K562 (cell line): ENCODE measurements at regions not wholly inside any gene's neighbourhood (a gene's known extent, or its start where the extent isn't known, plus 50 kb on each side); places are given as distances from the start of the nearest gene placed in this dataset.

Source experiments
- ATAC-seq: fragments of 200-7000 bp; cut with Tn5 transposase; 3 replicates; pipeline ENCODE4 v1.9.1; 2020; ENCODE audit warnings: moderate library complexity
- BruUV-seq: library from RNA; stranded (reverse); fragments of 400-500 nt; replicated peaks from 2 replicates; lab custom pipeline; 2021; lab: Mats Ljungman, UMichigan
- CTCF ChIA-PET: fragments of 300-600 bp; formaldehyde crosslinking; extraction: SDS; loops from one replicate; lab custom pipeline; 2021; ENCODE audit warnings: low intra/inter-chr PET ratio; lab: Yijun Ruan, JAX
- POLR2A ChIA-PET: fragments of 300-600, 350-650 bp; sonication (Branson Sonifier 250); formaldehyde crosslinking; extraction: SDS; loops from one replicate; lab custom pipeline; 2021; ENCODE audit warnings: antibody characterized with exemption, inconsistent platforms; lab: Yijun Ruan, JAX
- DNase-seq, 4 experiments: peaks; one replicate each; pipeline versions ENCODE4 v3.0.0 to v3.0.0-alpha.2; 2011 to 2018; ENCODE audit warnings: low spot score in 3 of 4, mixed read lengths in 3 of 4; ENCODE audit errors: extremely low read depth in 1 of 4
- FAIRE-seq: peaks from 2 replicates; lab custom pipeline; 2011; peaks lifted over from hg19 to GRCh38; lab: Jason Lieb, UNC
- H2AFZ ChIP-seq: 2 replicates; pipeline ENCODE4 v1.6.0; 2011; ENCODE audit warnings: low read depth, low read length, control low read depth, inconsistent platforms
- H3K27ac ChIP-seq: fragments of 200-600 bp; 3 replicates; pipeline ENCODE4 v1.8.0; 2011; ENCODE audit warnings: low read depth, mild to moderate bottlenecking, control low read depth, inconsistent platforms, low read length, moderate library complexity, mixed read lengths; ENCODE audit errors: extremely low read depth
- H3K27me3 ChIP-seq, 2 experiments: fragments of 300-600 bp in 1 of 2; 2 replicates in 1 of 2; 3 replicates in 1 of 2; pipeline versions ENCODE4 v1.6.0 to v1.8.0; 2011; ENCODE audit warnings: inconsistent platforms in 2 of 2, low read length in 2 of 2, mild to moderate bottlenecking in 1 of 2, mixed read lengths in 1 of 2, moderate library complexity in 1 of 2; ENCODE audit not compliant: control insufficient read depth in 2 of 2, insufficient read depth in 2 of 2
- H3K36me3 ChIP-seq: fragments of 300-600 bp; 3 replicates; pipeline ENCODE4 v1.8.0; 2011; ENCODE audit warnings: mild to moderate bottlenecking, low read length, inconsistent platforms; ENCODE audit not compliant: control insufficient read depth, insufficient read depth
- H3K4me1 ChIP-seq, 2 experiments: fragments of 200-600 bp in 1 of 2; replicated peaks in 1 of 2; 2 replicates in 1 of 2; 3 replicates in 1 of 2; pipeline versions ENCODE4 v1.5.1 to v1.8.0; 2011; ENCODE audit warnings: inconsistent platforms in 2 of 2, low read length in 2 of 2, mild to moderate bottlenecking in 1 of 2, mixed read lengths in 1 of 2, moderate library complexity in 1 of 2; ENCODE audit not compliant: control insufficient read depth in 2 of 2, insufficient read depth in 2 of 2
- H3K4me2 ChIP-seq: 2 replicates; pipeline ENCODE4 v1.6.1; 2011; ENCODE audit warnings: low read length, control low read depth, inconsistent platforms, mixed read lengths; ENCODE audit not compliant: insufficient read depth
- H3K4me3 ChIP-seq: fragments of 200-600 bp; sonication (generic), shearing (Covaris generic); 2 replicates; pipeline ENCODE4 v1.5.1; 2016; ENCODE audit warnings: control low read depth, inconsistent platforms
- H3K79me2 ChIP-seq: fragments of 200-600 bp; 3 replicates; pipeline ENCODE4 v1.8.0; 2011; ENCODE audit warnings: low read length, inconsistent platforms; ENCODE audit not compliant: control insufficient read depth, insufficient read depth
- H3K9ac ChIP-seq, 2 experiments: 2 replicates each; pipeline versions ENCODE4 v1.6.0 to v1.6.1; 2011; ENCODE audit warnings: low read depth in 2 of 2, low read length in 2 of 2, control low read depth in 1 of 2, inconsistent platforms in 1 of 2, mild to moderate bottlenecking in 1 of 2, mixed read lengths in 1 of 2; ENCODE audit not compliant: insufficient read depth in 1 of 2
- H3K9me1 ChIP-seq: one replicate; pipeline ENCODE4 v1.6.0; 2011; ENCODE audit warnings: inconsistent platforms, mild to moderate bottlenecking, low read length, moderate library complexity; ENCODE audit not compliant: control insufficient read depth, insufficient read depth
- H3K9me3 ChIP-seq: replicated peaks from 2 replicates; pipeline ENCODE4 v1.5.1; 2011; ENCODE audit warnings: low read depth, low read length, inconsistent platforms; ENCODE audit not compliant: control insufficient read depth, insufficient read depth
- H4K20me1 ChIP-seq: replicated peaks from 2 replicates; pipeline ENCODE4 v1.6.1; 2011; ENCODE audit warnings: low read length, inconsistent platforms, mixed read lengths; ENCODE audit not compliant: control insufficient read depth, insufficient read depth
- CHAMP1 ChIP-seq: fragments of 450-650 bp; IDR thresholded peaks from 2 replicates; pipeline ENCODE4 v1.6.1; 2016; ENCODE audit warnings: mild to moderate bottlenecking
- E2F4 ChIP-seq: sonication (generic); formaldehyde crosslinking; IDR thresholded peaks from 2 replicates; pipeline ENCODE4 v1.8.0; 2022; ENCODE audit warnings: mild to moderate bottlenecking, low read depth, missing genetic modification reagents
- EGR1 ChIP-seq: fragments of 450-650 bp; conservative IDR thresholded peaks from 2 replicates; pipeline ENCODE4 v1.6.1; 2017; ENCODE audit warnings: mild to moderate bottlenecking
- ETS2 ChIP-seq: IDR thresholded peaks from 2 replicates; pipeline ENCODE4 v1.6.1; 2016; ENCODE audit warnings: borderline replicate concordance, missing genetic modification characterization, mild to moderate bottlenecking, moderate library complexity, missing compliant biosample characterization; ENCODE audit not compliant: poor library complexity, severe bottlenecking
- HDAC1 ChIP-seq, 2 experiments: fragments of 450-650 bp; IDR thresholded peaks; 2 replicates each; pipeline ENCODE4 v1.6.1; 2016 to 2017; ENCODE audit warnings: inconsistent platforms in 1 of 2, mild to moderate bottlenecking in 1 of 2, moderate library complexity in 1 of 2
- MTA3 ChIP-seq: fragments of 450-650 bp; formaldehyde crosslinking; IDR thresholded peaks from 2 replicates; pipeline ENCODE4 v1.6.1; 2017; ENCODE audit warnings: mild to moderate bottlenecking, borderline replicate concordance
- RAD21 ChIP-seq, 2 experiments: fragments of 250-450 bp in 1 of 2; fragments of 450-650 bp in 1 of 2; sonication (Bioruptor Pico) in 1 of 2; formaldehyde crosslinking in 1 of 2; IDR thresholded peaks in 1 of 2; conservative IDR thresholded peaks in 1 of 2; 2 replicates each; pipeline versions ENCODE4 v1.4.0 to v1.8.0; 2020 to 2022; ENCODE audit warnings: mild to moderate bottlenecking in 2 of 2, moderate library complexity in 1 of 2
- RB1 ChIP-seq: fragments of 450-650 bp; IDR thresholded peaks from 2 replicates; pipeline ENCODE4 v1.6.1; 2017; ENCODE audit warnings: low read depth, mild to moderate bottlenecking
- ZBTB17 ChIP-seq: fragments of 450-650 bp; formaldehyde crosslinking; IDR thresholded peaks from 2 replicates; pipeline ENCODE4 v1.4.0; 2020; ENCODE audit warnings: mild to moderate bottlenecking
- WGBS: fragments of 100-300 bp; shearing (Covaris generic); methylation state at CpG from one replicate; pipeline ENCODE4 v1.1.6; 2016; ENCODE audit warnings: low coverage, mixed read lengths; ENCODE audit not compliant: insufficient coverage; ENCODE audit errors: missing lambda C conversion rate; 5-methylcytosine and 5-hydroxymethylcytosine counted together
- in situ Hi-C: fragments of 300-500 bp; cut with MboI; formaldehyde crosslinking; loops from 4 replicates; pipeline ENCODE4 v1.15.0; 2018; ENCODE audit warnings: inconsistent platforms, mixed read lengths
- intact Hi-C: fragments of 100-400 bp; cut with micrococcal nuclease; formaldehyde crosslinking; loops from 2 replicates; pipeline ENCODE4 v1.14.2; 2022
- TF ChIP-seq, protein P1 (sequence below): fragments of 200-800 bp; sonication (Bioruptor generic); IDR thresholded peaks from 2 replicates; pipeline ENCODE4 v1.6.1; 2017; ENCODE audit warnings: missing genetic modification characterization, missing compliant biosample characterization
- TF ChIP-seq, protein P2 (sequence below), 3 experiments: fragments of 200-800 bp in 1 of 3; sonication (Bioruptor generic) in 1 of 3; sonication (generic) in 1 of 3; formaldehyde crosslinking in 1 of 3; IDR thresholded peaks; 2 replicates each; pipeline versions ENCODE4 v1.6.1 to v1.8.0; 2016 to 2022; ENCODE audit warnings: mild to moderate bottlenecking in 2 of 3, missing compliant biosample characterization in 2 of 3, missing genetic modification characterization in 2 of 3, missing genetic modification reagents in 1 of 3
- TF ChIP-seq, protein P3 (sequence below), 2 experiments: IDR thresholded peaks in 1 of 2; conservative IDR thresholded peaks in 1 of 2; 2 replicates each; pipeline ENCODE4 v1.6.1; 2016; ENCODE audit warnings: low read depth in 2 of 2, mild to moderate bottlenecking in 1 of 2, missing compliant biosample characterization in 1 of 2, missing genetic modification characterization in 1 of 2, moderate library complexity in 1 of 2

DNA sequence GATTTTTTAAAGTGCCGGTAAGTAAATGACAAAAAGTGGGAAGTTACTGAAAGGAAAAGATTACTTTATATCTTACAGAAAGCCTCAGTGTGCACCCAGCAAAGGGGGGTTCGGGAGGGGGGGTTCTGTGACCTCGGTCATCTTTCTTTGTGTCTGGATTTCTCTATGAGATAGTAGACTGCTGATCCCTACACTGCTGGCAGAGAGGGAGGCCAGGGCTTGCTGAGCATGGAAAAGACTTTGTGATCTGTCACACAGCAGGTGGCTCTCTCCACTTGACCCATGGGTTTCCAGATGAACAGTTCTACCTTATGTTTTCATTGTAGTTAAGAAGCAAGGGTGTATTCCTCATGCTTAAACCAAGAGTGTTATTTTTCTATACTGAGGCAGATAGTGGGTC, 475.6 kb downstream of the PCDH10 start:
- BruUV-seq, result no TSS peak
- no peaks in the 10 kb centered on the region for H3K9me1 ChIP-seq
- H2AFZ ChIP-seq, result no peak overlapping the region
- WGBS, result 0% methylated on average over 3 of the region's 3 CpGs
- H3K27ac ChIP-seq, result no peak overlapping the region; the same call in 2 of the 3 replicates
- no peak overlapping the region for H3K9ac ChIP-seq
- H3K4me3 ChIP-seq, result no peak overlapping the region
- no peaks in the 10 kb centered on the region for H4K20me1 ChIP-seq
- ChIA-PET CTCF (no interaction called here), POLR2A (no interaction called here)
- ATAC-seq (peak; percentile 83), DNase-seq (peak in 2 of 4 experiments; percentile 14 to 50), FAIRE-seq (no peak)
- H3K27me3 ChIP-seq, result no peaks in the 10 kb centered on the region
- no peaks in the 10 kb centered on the region for H3K4me1 ChIP-seq
- intact Hi-C loops (no loop called here), in situ Hi-C loops (no loop called here)
- H3K36me3 ChIP-seq, result no peaks in the 10 kb centered on the region
- H3K79me2 ChIP-seq, result no peaks in the 10 kb centered on the region
- H3K4me2 ChIP-seq, result no peak overlapping the region
- H3K9me3 ChIP-seq, result no peaks in the 10 kb centered on the region
- TF ChIP-seq, protein P1, sequence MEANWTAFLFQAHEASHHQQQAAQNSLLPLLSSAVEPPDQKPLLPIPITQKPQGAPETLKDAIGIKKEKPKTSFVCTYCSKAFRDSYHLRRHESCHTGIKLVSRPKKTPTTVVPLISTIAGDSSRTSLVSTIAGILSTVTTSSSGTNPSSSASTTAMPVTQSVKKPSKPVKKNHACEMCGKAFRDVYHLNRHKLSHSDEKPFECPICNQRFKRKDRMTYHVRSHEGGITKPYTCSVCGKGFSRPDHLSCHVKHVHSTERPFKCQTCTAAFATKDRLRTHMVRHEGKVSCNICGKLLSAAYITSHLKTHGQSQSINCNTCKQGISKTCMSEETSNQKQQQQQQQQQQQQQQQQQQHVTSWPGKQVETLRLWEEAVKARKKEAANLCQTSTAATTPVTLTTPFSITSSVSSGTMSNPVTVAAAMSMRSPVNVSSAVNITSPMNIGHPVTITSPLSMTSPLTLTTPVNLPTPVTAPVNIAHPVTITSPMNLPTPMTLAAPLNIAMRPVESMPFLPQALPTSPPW (CRISPR knock-in tag), result peak; percentile 84
- TF ChIP-seq ZBTB17 (CRISPR knock-in tag), result peak; percentile 96
- no peak for TF ChIP-seq E2F4 (CRISPR knock-in tag)
- TF ChIP-seq ETS2, result no peak
- TF ChIP-seq CHAMP1, result no peak
- TF ChIP-seq, protein P2, sequence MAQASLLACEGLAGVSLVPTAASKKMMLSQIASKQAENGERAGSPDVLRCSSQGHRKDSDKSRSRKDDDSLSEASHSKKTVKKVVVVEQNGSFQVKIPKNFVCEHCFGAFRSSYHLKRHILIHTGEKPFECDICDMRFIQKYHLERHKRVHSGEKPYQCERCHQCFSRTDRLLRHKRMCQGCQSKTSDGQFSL (CRISPR knock-in tag; IDR thresholded peaks at IDR 0.05), result no peak
- TF ChIP-seq, protein P2 (tag; IDR thresholded peaks at IDR 0.05), result no peak
- peak; percentile 18 to 53; a peak in 2 of 4 replicates for TF ChIP-seq RAD21 (CRISPR knock-in tag; conservative IDR thresholded peaks at IDR 0.05 in 1 of 2, IDR thresholded peaks at IDR 0.05 in 1 of 2)
- TF ChIP-seq, protein P3, sequence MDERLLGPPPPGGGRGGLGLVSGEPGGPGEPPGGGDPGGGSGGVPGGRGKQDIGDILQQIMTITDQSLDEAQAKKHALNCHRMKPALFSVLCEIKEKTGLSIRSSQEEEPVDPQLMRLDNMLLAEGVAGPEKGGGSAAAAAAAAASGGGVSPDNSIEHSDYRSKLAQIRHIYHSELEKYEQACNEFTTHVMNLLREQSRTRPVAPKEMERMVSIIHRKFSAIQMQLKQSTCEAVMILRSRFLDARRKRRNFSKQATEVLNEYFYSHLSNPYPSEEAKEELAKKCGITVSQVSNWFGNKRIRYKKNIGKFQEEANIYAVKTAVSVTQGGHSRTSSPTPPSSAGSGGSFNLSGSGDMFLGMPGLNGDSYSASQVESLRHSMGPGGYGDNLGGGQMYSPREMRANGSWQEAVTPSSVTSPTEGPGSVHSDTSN (CRISPR knock-in tag; IDR thresholded peaks at IDR 0.05; ENCODE audit: low read depth), result no peak
- TF ChIP-seq, protein P3 (tag; conservative IDR thresholded peaks at IDR 0.05; ENCODE audit: low read depth), result 0 out of 2 replicates have a peak, but pooled peaks have one; percentile 18
- TF ChIP-seq RB1, result no peak
- TF ChIP-seq EGR1, result no peak
- TF ChIP-seq MTA3, result no peak
- TF ChIP-seq HDAC1 (IDR thresholded peaks at IDR 0.05), result no peak
